Gastroesophageal sphincter (tissue), 3 donors: ENCODE measurements at regions not wholly inside any gene's neighbourhood (a gene's known extent, or its start where the extent isn't known, plus 50 kb on each side); places are given as distances from the start of the nearest gene placed in this dataset.

Experiments used
- EP300 ChIP-seq: sonication (generic); formaldehyde crosslinking; IDR thresholded peaks from one replicate; pipeline ENCODE4 v1.6.1; 2017; ENCODE audit warnings: antibody characterized with exemption, mild to moderate bottlenecking
- POLR2A ChIP-seq, 2 donors: fragments of 450-650 bp; IDR thresholded peaks; one replicate each; pipeline ENCODE4 v1.6.1; 2017; ENCODE audit warnings: antibody characterized with exemption in 2 of 2, mild to moderate bottlenecking in 2 of 2, moderate library complexity in 1 of 2
- POLR2AphosphoS5 ChIP-seq: sonication (generic); formaldehyde crosslinking; IDR thresholded peaks from one replicate; pipeline ENCODE4 v1.6.1; 2017; ENCODE audit warnings: antibody characterized with exemption
- TF ChIP-seq, protein P1 (sequence below), 4 experiments: fragments of 200-600 bp in 2 of 4; fragments of 450-650 bp in 2 of 4; sonication (generic) in 1 of 4; IDR thresholded peaks; one replicate each; pipeline ENCODE4 v1.5.1; 2017 to 2019; ENCODE audit warnings: antibody characterized with exemption in 4 of 4, mild to moderate bottlenecking in 2 of 4, moderate library complexity in 2 of 4

DNA sequence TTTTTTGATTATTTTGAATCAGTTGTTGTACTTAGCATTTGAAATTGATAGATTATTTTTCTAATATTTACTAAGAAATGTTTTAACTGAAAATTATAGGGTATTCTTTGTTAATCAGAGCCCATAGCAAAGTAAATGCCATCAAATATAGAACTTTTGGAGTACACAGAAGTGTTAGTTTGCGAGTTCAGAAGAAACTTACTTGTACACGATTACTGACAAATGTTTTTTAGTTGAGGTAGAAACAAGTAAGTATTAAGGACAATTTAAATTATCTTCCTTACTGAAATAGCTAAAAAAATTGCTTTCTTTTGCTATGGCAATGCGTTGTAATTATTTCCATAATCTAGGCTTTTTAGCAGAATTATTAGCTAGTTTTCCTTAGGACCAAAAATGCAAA lies 692.2 kb downstream of the USP25 start:
- TF ChIP-seq POLR2AphosphoS5 = no peak
- TF ChIP-seq, protein P1, sequence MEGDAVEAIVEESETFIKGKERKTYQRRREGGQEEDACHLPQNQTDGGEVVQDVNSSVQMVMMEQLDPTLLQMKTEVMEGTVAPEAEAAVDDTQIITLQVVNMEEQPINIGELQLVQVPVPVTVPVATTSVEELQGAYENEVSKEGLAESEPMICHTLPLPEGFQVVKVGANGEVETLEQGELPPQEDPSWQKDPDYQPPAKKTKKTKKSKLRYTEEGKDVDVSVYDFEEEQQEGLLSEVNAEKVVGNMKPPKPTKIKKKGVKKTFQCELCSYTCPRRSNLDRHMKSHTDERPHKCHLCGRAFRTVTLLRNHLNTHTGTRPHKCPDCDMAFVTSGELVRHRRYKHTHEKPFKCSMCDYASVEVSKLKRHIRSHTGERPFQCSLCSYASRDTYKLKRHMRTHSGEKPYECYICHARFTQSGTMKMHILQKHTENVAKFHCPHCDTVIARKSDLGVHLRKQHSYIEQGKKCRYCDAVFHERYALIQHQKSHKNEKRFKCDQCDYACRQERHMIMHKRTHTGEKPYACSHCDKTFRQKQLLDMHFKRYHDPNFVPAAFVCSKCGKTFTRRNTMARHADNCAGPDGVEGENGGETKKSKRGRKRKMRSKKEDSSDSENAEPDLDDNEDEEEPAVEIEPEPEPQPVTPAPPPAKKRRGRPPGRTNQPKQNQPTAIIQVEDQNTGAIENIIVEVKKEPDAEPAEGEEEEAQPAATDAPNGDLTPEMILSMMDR (IDR thresholded peaks at IDR 0.05) = no peak
- TF ChIP-seq POLR2A (IDR thresholded peaks at IDR 0.05) = no peak
- TF ChIP-seq EP300 = no peak
